NCI-H1436 treated with DMSO at 0.1 percent for 48 hours (cell line): ENCODE measurements at regions not wholly inside any gene's neighbourhood (a gene's known extent, or its start where the extent isn't known, plus 50 kb on each side); places are given as distances from the start of the nearest gene placed in this dataset.

Experiments used
- DNase-seq: peaks from one replicate; lab custom pipeline; 2025; lab: John Stamatoyannopoulos, UW

GRCh38 chr22:48653306-48653705, 1174.4 kb downstream of the BRD1 start:
- DNase-seq = no peak

- DNase-seq = no peak
These were observed 1174.9 kb downstream of the BRD1 start for GRCh38 chr22:48652796-48653195.

- no peak for DNase-seq
These were observed 1175.6 kb downstream of the BRD1 start for GRCh38 chr22:48651981-48652538.

- no peak for DNase-seq
These were observed 1176.4 kb downstream of the BRD1 start for GRCh38 chr22:48651036-48651890.

- no peak for DNase-seq
These were observed 1177.2 kb downstream of the BRD1 start for GRCh38 chr22:48650323-48651035.

- no peak for DNase-seq
These were observed 1178.2 kb downstream of the BRD1 start for GRCh38 chr22:48649466-48649865.

- no peak for DNase-seq
These were observed 1178.6 kb downstream of the BRD1 start for GRCh38 chr22:48649031-48649430.

- no peak for DNase-seq
These were observed 1179.8 kb downstream of the BRD1 start for GRCh38 chr22:48647606-48648515.

- DNase-seq = no peak
These were observed 1180.6 kb downstream of the BRD1 start for GRCh38 chr22:48647051-48647450.

- DNase-seq = no peak
These were observed 1181.3 kb downstream of the BRD1 start for GRCh38 chr22:48646216-48646925.

GRCh38 chr22:48645766-48646165, 1181.9 kb downstream of the BRD1 start:
- DNase-seq = no peak

- DNase-seq = no peak
These were observed 1182.7 kb downstream of the BRD1 start for GRCh38 chr22:48644997-48645396.

GRCh38 chr22:48644108-48644507, 1183.6 kb downstream of the BRD1 start:
- no peak for DNase-seq

GRCh38 chr22:48643066-48643731, 1184.5 kb downstream of the BRD1 start:
- no peak for DNase-seq

GRCh38 chr22:48642550-48642949, 1185.1 kb downstream of the BRD1 start:
- DNase-seq = no peak

- no peak for DNase-seq
These were observed 1185.7 kb downstream of the BRD1 start for GRCh38 chr22:48641906-48642475.

- DNase-seq = no peak
These were observed 1186.5 kb downstream of the BRD1 start for GRCh38 chr22:48640890-48641841.

- DNase-seq = no peak
These were observed 1187.6 kb downstream of the BRD1 start for GRCh38 chr22:48639896-48640748.
